ENCODE measurements at regions not wholly inside any gene's neighbourhood (a gene's known extent, or its start where the extent isn't known, plus 50 kb on each side); places are given as distances from the start of the nearest gene placed in this dataset.

DNA sequence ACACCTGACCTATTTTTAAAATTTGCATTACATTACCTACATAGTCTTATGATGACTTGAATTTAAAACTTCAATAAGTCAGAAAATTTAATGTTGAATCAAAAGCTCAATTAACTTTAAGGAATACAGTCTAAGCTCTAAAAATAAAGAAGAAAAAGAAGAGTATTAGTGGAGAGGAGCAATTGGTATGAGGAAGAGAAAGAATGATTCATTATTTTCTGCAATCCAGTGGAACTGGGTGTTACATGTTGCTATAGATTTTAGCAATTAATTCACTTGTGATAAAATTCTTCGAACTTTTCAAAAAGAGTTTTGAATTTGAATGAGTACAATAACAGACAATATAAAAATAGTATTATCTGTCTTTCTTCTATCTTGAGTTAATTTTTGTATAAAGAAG lies 158.9 kb upstream of the POT1 start:
- intact Hi-C loops (cut with DNase I; ENCODE audit: low total_unique reads) = no loop called here

DNA sequence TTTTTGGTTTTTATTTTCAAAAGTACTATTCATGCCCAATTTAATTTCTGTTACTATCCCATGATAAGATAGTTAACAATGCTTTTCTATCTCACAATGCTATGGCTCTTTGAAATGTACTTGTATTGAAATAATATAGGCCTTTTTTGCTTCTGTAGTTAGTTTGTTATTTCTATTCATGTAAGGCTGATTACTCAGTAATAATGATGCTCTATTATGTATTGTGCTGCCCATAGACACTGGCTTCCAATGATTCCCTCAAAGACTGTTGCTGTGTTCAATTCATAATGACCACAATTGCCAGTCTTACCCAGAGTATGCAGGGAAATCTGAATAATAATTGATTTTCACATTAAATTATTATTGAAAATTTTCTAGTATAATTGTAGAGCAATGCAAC lies 155.5 kb upstream of the POT1 start:
- intact Hi-C loops (cut with DNase I; ENCODE audit: low total_unique reads) = no loop called here
- Histone ChIP-seq H3K4me3 (no peak overlapping the region), H3K36me3 (no peaks in the 10 kb centered on the region)

More for the DNA sequence above, 158.9 kb upstream of the POT1 start:
- Histone ChIP-seq H3K36me3 (no peaks in the 10 kb centered on the region), H3K9me3 (no peaks in the 10 kb centered on the region), H3K27me3 (no peaks in the 10 kb centered on the region), H3K4me1 (no peaks in the 10 kb centered on the region), H3K27ac (no peak overlapping the region), H3K4me3 (no peak overlapping the region)
- no peak for DNase-seq
- TF ChIP-seq, protein P1, sequence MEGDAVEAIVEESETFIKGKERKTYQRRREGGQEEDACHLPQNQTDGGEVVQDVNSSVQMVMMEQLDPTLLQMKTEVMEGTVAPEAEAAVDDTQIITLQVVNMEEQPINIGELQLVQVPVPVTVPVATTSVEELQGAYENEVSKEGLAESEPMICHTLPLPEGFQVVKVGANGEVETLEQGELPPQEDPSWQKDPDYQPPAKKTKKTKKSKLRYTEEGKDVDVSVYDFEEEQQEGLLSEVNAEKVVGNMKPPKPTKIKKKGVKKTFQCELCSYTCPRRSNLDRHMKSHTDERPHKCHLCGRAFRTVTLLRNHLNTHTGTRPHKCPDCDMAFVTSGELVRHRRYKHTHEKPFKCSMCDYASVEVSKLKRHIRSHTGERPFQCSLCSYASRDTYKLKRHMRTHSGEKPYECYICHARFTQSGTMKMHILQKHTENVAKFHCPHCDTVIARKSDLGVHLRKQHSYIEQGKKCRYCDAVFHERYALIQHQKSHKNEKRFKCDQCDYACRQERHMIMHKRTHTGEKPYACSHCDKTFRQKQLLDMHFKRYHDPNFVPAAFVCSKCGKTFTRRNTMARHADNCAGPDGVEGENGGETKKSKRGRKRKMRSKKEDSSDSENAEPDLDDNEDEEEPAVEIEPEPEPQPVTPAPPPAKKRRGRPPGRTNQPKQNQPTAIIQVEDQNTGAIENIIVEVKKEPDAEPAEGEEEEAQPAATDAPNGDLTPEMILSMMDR (IDR thresholded peaks at IDR 0.05) = no peak

DNA sequence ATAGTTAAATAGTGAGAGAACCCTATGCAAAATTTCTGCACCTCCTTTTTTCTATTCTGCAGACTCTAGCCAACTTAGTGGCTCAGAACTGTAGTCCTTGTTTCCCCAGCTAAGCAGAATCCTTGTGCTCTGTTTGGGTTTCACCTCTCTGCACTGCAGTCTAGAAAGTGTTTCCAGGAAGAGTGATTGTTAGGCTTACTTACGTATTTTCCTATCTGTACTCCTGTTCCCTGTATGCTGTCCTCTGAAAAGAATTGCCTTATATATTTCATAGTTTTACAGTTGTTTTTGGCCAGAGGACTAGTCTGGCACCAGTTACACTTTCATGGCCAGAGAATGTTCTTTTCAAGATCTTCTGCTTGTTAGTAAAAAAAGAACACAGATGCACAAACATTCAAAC lies 154.6 kb upstream of the POT1 start:
- Histone ChIP-seq H3K27me3 (no peaks in the 10 kb centered on the region), H3K36me3 (no peaks in the 10 kb centered on the region), H3K9me3 (no peaks in the 10 kb centered on the region), H3K4me1 (no peaks in the 10 kb centered on the region), H3K4me3 (no peak overlapping the region), H3K27ac (no peak overlapping the region)
- intact Hi-C loops (cut with DNase I; ENCODE audit: low total_unique reads) = no loop called here
- DNase-seq = no peak
- TF ChIP-seq, protein P1 (IDR thresholded peaks at IDR 0.05) = no peak

More for the DNA sequence above, 155.5 kb upstream of the POT1 start:
- TF ChIP-seq, protein P1 (IDR thresholded peaks at IDR 0.05) = no peak
- Histone ChIP-seq H3K9me3 (no peaks in the 10 kb centered on the region), H3K4me1 (no peaks in the 10 kb centered on the region), H3K27ac (no peak overlapping the region), H3K27me3 (no peaks in the 10 kb centered on the region)
- no peak for DNase-seq

DNA sequence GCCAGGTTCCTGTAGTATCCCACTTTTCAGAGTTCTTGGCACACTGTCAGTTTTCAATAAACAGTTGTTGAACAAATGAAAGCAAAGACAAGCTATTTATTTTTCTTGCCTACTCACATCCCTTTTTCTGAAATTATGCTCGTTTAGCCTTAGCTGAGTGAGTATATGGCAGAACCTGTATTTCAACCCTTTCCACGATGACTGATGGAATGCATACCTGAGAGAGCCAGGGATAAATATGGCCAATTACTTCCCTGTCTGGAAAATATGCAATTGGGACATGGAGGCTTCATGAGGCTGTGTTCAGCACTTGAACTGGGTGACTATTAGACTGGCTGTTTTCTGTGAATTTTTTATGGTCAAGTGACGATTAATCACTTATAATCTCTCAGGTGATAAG lies 144.5 kb upstream of the POT1 start:
- no peak for DNase-seq
- Histone ChIP-seq H3K27me3 (no peaks in the 10 kb centered on the region), H3K9me3 (no peaks in the 10 kb centered on the region), H3K36me3 (no peaks in the 10 kb centered on the region), H3K4me3 (no peak overlapping the region), H3K27ac (no peak overlapping the region), H3K4me1 (no peaks in the 10 kb centered on the region)
- intact Hi-C loops (cut with DNase I; ENCODE audit: low total_unique reads) = no loop called here
- TF ChIP-seq, protein P1 (IDR thresholded peaks at IDR 0.05) = no peak

DNA sequence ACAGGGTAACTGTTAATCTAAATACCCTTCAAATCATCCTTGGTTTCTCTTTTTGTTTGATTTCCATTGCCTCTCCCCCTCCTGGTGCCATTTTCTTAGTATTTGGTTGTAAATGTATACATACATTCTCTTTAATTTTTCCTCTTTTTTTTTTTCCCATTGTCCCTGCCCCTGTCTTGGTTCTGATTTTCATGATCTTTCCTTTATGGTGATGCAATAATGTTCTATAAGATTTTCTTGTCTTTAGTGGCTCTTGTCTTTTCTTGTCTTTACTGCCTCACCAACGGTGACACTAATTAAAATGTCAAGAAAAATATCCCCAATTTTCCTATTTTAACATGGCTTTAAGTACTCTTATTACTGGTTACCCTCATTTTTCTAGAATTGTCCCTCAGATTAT lies 135.9 kb upstream of the POT1 start:
- no peaks in the 10 kb centered on the region for H3K27me3 ChIP-seq
- no peaks in the 10 kb centered on the region for H3K36me3 ChIP-seq
- peaks cover 0 to 10% (median 4%) of the 10 kb centered on the region in 3 donors for H3K9me3 ChIP-seq
- no peak for DNase-seq
- peaks cover 0 to 12% (median 0%) of the 10 kb centered on the region in 4 donors for H3K4me1 ChIP-seq
- TF ChIP-seq, protein P1 (IDR thresholded peaks at IDR 0.05) = no peak
- intact Hi-C loops (cut with DNase I; ENCODE audit: low total_unique reads) = no loop called here
- no peak overlapping the region for H3K4me3 ChIP-seq
- no peak overlapping the region for H3K27ac ChIP-seq

DNA sequence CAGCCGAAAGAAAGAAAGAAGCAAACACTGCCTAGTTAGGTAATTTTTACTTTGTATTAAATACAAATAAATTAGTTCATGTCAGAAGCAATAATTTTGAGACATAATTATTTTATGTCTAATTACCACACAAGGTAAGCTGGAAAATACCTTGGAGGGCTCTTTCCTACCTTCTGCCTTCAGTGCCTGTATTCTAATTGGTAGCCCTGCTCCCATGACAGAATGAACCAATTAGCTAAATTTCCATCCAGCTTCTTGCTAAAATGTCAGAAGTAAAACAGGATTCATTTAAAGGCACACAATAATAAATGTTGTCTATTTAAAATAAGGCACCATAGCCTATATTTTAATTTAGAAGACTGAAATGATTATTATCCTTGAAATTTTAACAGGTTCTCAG lies 135.4 kb upstream of the POT1 start:
- H3K27me3 ChIP-seq = no peaks in the 10 kb centered on the region
- peaks cover 0 to 17% (median 0%) of the 10 kb centered on the region in 4 donors for H3K4me1 ChIP-seq
- H3K4me3 ChIP-seq = no peak overlapping the region
- peaks cover 0 to 10% (median 4%) of the 10 kb centered on the region in 3 donors for H3K9me3 ChIP-seq
- intact Hi-C loops (cut with DNase I; ENCODE audit: low total_unique reads) = no loop called here
- TF ChIP-seq, protein P1 (IDR thresholded peaks at IDR 0.05) = no peak
- no peaks in the 10 kb centered on the region for H3K36me3 ChIP-seq
- DNase-seq = no peak
- H3K27ac ChIP-seq = no peak overlapping the region
